HG02798 (cell line): ENCODE measurements at regions not wholly inside any gene's neighbourhood (a gene's known extent, or its start where the extent isn't known, plus 50 kb on each side); places are given as distances from the start of the nearest gene placed in this dataset.

Experiments
- ATAC-seq: cut with Tn5 transposase; IDR thresholded peaks from one replicate; pipeline ENCODE4 v1.9.1; 2021; ENCODE audit warnings: mild to moderate bottlenecking; ENCODE audit not compliant: unreplicated experiment, poor library complexity

DNA sequence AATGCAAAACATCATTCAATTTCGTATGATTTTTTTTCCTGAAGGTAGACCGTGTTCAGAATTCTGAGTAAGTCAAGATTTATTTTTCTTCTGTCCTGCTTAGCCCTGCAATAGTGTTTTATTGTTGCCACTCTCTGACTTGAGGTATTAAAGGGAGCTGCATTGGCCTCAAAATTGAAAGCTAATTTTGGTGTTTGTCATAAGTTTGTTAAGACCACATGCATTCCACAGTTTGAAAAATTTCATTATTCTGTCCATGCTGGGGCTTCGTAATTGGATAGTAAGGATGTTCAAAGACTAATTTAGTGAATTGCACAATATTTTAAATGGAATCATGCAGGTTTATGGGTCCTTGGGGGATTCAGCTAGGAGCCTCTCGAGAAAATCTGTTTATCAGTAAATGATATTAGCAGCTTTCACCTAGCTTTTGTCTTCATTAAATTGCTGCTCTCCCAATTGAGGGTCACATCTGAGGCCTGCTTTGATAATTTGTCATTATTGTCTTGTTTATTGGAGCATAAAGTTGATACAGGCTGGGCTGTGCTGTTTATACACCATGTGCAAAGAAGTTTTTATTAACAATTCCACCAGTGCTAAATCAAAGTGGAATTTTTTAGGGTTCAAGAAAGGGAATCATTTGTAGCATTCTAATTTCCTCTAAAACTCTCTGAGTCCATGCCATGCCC, 339.8 kb upstream of the OBI1 start:
- no peak for ATAC-seq

DNA sequence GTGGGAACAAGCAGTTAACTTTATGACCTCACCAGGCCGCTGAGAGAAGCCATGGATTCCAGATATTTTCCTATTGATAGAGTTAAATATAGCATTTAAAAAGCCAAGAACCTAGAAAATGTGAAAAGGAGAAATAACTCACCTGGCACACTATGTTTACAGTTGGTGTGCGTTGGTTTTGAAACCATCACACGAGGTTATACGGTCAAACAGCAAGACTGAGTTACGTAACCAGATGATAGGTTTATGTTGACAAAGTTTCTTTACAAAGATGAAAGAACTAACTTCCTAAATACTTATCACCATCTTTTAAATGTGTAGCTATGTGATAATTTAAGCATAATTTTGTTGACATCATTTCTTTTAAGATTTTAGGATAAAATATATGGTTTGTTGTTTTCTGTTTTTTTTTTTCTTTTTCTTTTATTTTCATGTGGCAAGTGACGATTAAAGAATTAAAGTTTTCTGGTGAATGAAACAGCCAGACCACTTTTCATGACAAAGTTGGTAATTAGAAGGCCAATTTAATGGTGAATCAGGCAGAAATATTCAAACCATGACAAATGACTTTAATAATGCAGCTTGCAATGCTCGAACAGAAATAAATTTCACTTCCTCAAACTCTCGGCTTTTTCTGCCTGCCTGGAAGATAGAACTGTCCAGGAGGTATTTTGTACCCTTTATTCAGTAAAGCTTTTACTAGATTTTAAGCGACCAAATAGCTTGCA, 339.1 kb upstream of the OBI1 start:
- ATAC-seq: no peak

DNA sequence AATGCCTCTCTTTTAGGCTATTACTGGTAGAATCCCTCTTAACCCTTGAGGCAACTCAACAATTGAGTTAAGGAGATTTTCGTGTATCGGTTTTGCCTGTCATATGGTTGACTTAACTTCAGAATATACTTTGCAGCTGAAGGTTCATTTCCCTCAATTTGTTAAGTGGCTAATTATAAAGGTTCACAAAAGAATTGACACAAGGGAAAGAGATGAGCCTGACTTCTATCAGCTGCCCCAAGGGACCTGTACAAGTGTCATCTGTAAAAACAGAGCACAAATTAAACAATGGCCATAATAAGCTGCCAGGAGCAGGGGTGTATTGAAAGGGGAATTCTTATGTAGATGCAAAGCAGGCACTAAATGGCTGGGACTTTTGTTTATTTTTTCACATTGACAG, 334.8 kb upstream of the OBI1 start:
- ATAC-seq: no peak

DNA sequence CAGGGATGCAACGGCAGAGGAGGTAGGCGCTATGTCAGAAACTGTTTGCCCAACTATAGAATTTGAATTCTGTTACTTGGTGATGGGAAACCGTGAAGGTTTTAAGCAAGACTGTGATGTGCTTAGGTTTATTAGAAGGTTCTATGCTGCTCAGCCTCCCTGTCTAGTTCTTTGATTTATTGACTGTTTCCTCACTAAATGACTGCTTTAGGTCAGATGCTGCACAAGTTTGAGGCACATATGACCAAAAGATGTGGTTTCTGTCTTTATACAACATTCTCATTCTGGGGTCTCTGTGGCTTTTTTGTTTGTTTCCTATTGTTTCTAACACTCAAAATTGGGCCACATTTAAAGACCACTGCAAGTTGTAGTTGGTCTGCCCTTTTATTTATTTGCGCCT, 323.0 kb upstream of the OBI1 start:
- no peak for ATAC-seq

DNA sequence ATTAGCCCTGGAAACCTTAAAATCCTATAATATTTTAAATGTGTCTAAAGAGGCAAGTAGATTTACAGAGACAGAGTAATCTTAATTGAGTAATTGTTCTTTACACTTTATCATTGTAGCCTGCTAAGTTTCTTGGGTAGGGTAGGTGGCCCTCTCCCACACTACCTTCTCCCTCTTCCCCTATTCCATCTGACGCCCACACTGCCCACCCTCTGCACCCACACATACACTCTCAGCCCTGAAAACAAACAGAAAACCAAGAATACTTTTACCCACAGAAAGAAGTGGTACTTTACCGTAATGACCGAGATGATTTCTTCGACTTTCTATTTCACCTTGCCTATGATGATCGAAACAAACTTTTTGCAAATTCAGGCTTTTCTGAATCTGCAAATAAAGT, 320.4 kb upstream of the OBI1 start:
- no peak for ATAC-seq

DNA sequence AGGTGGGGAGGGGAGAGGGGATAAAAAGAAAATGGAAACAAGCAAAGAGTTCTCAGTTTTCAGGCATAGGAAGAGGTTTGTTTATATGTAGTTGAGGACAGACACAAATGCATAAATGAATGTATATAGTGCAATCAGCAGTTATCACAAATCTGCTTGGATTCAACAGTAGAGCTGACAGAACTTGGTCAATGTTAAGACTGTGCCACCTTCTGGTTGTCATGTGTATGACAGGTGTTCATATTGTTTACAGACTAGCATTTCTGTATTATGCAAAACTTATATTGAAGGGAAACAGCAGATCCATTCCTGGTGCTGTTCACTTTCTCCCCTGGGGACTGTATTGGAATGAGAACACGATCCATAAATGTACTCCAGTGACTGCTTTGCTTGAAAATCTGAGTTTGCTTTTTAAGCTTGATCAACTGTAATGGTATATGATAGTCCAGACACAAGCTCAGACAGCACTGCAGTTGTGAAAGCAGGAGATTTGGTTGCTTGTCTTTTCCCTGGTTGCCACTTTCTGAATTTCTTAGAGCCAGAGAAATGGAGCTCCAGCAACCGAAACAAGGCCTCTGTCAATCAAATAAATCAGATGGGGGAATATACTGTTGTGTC, 319.5 kb upstream of the OBI1 start:
- peak; percentile 95 for ATAC-seq

DNA sequence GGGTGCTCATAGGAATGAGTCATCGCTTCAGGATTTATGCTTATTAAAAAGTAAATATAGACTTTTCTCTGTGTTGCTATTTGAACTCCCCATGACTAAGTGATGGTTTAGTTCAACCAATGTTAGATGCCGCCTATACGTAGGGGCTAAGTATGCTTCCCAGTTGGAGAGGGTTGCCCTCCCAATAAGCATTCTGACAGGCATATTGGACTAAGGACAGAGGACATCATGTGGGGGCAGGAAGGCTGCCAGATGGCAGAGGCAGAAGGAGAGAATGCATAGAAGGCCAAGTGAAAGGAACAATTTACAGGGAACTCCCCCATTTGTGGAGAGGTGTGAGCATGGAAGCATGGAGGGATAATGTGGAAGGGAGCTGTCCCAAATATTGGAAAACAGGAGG, 318.4 kb upstream of the OBI1 start:
- ATAC-seq: no peak

DNA sequence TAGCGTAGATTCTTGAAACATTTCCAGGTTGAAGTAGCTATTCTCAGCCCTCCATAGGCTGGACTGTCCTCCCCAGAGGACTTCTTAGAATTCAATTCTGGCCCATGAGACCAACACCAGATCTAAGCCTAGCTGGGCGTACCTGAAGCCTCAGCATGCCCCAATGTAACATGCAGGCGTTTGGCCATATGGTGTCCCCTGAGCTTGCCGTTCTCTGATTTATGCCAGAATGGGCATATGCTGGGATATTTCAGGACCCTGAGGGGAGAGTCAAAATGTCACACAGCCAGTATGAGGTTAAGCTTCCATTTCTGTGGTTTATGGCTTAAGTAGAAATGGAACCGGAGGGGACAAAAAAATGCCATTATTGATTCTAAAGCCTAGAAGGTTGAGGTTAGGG, 317.7 kb upstream of the OBI1 start:
- no peak for ATAC-seq

DNA sequence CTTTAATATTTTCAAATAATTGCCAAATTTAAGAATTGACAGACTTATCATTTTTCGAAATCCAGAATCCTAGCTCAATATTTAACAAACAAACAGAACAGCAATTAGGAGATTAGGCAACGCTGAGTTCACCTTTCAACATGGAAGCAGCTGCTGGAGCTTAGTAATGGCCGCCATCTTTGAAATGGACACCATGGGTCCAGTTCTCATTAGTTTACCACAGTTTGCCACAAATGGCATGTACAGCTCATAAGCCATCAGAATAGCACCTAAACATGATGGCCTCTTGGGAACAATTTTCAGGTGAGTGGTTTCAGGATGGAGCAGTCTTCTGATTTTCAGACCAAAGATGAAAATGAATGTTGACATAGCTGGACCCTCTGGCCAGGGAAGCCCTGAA, 313.6 kb upstream of the OBI1 start:
- ATAC-seq: no peak

DNA sequence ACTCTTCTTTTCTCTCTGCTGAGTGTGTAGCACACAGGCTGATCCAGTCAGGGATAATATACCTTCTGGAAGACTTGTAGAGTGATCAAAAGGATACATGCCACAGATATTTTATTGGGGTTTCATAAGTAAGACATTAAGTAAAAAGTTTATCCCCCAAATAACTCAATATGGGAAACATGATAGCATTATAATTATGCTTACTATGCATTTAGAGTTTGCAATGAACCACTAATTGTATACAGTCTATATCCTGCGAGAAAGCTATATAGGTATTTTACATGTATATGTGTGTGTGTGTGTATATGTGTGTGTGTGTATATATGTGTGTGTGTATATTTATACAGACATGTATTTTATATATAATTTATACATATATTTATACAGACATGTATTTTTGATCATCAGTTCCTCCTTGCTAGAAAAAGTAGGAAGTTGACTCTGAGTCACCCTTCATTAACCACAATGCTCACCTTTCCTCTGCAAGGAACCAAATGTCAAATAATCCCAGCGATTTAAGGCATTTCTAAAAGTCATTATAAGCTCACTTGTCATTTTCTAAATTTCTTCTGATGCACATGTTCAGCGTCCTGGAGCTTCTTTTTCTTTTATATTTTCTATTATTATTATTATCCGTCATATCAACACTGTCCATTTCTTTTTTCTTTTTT, 312.5 kb upstream of the OBI1 start:
- ATAC-seq: no peak

DNA sequence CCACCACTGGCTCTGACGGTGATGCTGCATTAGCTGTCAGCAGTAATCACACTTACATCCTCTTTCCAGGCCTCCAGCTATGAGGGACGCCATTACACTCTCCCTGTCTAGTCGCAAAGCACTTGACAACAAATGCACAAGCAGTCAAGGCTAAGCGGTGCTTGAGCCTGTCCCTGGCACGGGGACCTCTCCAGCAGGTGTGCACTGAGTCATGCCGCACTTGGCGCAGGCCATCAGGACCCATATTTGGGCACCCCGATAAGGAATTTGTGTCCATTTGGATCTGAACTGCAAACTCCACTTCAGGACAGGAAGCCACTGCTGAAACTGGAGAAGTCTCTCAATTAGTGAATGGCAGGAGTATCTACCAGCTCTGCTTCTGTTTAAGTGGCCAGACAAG, 301.9 kb upstream of the OBI1 start:
- no peak for ATAC-seq

DNA sequence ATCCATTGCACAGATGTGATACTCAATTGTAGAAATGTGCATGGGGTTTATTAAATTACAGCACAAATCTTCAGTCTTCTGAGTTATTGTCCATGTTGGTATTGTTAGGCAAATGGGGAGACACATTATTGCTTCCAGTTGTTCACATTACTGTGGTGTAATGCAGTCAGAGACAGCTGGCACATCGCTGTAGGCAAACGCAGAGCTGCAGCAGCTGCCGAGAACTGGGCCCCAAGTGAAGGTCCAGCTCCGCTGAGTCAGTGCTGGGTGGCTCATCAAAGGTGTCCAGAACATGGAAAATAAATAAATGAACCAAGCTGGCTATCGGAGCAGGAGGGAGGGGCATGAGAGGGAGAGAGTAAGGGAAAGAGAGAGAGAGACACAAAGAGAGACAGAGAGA, 299.1 kb upstream of the OBI1 start:
- no peak for ATAC-seq

DNA sequence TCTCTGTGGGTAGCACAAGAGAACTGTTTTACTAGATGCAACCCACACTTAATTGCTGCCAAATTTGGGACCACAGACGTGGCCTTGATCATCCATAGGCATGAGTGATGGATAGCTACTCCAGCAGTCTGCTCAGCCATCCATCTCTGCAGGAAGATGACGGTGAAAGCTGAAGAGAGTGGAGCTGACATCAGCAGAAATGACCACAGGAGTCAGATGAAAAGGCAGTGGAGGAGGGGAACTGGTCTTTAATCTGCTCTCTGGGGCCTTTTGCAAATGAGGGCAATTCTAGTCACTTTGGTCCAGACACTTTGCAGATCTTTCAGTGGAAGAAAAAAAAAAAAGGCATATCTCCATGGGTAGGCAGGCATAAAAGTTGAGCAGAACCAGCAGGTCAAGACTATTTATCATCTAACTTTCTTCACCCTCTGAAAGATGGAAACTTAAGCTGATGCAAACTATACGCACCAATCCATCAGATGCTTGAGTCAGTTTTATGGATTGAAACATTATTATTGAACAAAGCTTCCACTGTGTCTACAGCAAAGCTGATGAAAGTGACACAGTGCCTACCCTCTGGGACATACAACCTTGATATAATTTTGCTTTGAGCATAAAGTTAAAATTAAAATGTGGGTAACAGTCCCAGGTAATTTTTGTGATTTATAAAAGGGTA, 281.6 kb upstream of the OBI1 start:
- ATAC-seq: no peak

DNA sequence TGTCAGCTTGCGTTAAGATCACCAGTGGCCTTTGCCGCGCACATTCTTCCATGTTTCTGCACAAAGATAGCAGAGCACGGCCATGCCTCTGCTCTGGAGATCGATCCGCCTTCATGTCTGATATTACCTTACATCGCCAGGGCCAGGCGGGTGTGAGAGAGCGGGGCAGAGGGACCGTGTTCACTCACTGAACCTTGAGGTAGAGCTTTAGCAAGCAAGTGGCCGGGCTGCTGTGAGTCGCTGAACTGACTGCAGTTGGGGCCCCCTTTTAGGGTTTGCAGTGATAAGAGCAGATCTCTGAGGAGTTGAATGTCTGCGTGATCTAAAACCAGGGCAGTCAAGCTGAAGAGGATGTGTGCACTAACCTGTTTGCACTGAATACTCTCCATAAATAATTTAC, 275.4 kb upstream of the OBI1 start:
- ATAC-seq: no peak

DNA sequence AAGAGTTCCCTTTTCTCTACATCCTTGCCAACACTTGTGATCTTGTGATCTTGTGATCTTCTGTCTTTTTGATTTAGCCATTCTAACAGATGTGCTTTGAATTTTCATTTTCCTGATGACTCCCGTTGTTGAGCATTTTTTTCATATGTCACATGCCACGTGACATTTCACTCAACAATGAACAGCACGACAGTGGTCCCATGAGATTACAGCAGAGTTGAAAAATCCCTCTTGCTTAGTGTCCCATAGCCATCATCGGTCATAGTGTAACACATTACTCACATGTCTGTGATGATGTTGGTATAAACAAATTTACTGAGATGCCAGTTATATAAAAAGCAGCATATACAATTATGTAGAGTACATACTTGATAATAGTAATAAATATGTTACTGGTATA, 256.1 kb upstream of the OBI1 start:
- ATAC-seq: no peak

DNA sequence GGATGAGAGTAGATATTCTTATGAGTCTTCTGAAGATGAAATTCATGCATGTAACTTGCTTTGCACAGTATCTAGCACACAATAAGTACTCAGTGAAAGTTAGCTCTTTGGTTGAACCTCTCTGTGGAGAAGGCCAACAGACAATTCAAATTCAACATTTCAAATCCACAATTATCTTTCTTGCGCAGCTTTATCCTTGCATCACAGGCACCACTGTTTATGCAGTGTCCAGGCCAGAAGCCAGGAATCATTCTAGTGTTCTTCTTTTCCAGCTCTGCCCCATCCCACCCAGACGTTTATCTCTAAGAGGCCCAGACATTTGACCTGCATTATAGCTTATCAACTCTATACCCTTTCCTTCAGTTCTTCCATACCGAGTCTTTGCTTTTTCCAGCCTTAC, 254.7 kb upstream of the OBI1 start:
- no peak for ATAC-seq

DNA sequence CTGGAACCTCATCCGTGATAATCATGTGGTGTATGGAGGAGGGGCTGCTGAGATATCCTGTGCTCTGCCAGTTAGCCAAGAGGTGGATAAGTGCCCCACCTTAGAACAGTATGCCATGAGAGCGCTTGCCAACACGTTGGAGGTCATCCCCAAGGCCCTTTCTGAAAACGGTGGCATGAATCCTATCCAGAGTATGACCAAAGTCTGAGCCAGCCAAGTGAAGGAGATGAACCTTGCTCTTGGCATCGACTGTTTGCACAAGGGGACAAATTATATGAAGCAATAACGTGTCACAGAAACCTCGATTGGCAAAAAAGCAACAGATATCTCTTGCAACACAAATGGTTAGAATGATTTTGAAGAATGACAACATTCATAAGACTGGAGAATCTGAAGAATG, 251.2 kb upstream of the OBI1 start:
- no peak for ATAC-seq

DNA sequence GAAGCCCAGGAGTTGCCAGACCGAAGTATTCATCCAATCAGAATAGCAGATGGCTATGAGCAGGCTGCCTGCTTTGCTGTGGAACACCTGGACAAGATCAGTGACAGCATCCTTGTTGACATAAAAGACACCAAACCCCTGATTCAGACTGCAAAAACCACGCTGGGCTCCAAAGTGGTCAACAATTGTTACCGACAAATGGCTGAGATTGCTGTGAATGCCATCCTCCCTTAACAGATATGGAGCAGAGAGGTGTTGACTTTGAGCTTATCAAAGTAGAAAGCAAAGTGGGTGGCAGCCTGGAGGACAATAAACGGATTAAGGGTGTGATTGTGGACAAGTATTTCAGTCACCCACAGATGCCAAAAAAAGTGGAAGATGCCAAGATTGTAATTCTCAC, 250.3 kb upstream of the OBI1 start:
- ATAC-seq: no peak

DNA sequence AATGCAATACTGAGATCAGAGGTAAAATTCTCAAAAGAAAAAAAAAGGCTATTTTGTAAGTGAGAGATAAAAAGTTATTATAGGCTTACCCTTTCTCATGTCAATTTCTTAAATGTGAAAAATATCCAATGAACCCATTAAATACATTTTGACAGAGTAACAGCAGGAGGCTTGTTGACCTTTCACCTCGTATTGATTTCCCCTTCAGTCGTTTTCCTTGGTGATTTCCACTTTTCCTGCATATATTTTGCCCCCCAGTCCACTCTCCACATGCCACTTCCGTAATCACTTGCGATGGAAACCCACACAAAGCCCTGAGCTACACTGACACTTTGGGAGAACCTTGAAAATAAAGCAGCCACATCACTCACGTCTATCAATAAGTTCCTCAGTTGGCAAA, 248.1 kb upstream of the OBI1 start:
- no peak for ATAC-seq

DNA sequence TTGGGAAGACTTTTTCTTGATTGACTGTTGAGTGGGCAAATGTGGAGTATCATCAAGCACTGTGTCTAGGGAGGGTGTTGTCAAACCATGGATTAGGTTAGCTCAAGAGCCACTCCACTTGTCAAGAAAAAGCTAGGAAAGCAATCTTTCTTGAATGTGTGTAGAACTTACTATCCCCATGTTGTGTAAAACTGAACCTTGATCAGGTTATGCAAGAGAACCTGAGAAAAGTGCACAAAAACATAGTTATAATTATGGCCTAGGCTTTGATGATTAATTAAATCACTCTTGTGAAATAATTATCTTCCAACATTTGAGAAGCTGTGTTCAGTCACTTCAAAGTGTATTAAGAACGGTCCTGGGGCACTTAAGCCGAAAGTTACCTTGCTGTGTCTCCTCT, 238.2 kb upstream of the OBI1 start:
- ATAC-seq: no peak

DNA sequence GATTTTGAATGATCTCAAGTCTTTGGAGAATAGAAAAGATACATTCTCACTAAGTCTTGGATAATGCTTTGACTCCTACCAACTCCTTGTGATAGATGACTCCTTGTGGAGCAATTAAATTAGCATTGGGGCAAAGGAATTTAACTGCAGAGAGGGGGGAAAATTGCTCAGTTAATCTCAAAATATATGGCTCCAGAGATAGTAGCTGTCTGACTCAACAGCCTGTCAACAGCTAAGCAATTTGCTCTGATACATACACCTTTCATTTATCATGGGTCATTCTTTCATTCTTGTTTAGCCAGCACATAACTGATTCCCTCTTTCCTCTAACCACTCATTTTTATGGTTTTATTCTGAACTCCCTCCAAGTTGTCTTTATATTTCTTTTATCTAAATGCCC, 225.6 kb upstream of the OBI1 start:
- ATAC-seq: no peak
